HUES64 (cell line): ENCODE measurements at regions not wholly inside any gene's neighbourhood (a gene's known extent, or its start where the extent isn't known, plus 50 kb on each side); places are given as distances from the start of the nearest gene placed in this dataset.

Source experiments
- H3K27ac ChIP-seq: 2 replicates; pipeline ENCODE4 v1.7.0; 2013; ENCODE audit warnings: low read depth, low read length, inconsistent platforms
- H3K27me3 ChIP-seq: 2 replicates; pipeline ENCODE4 v1.6.1; 2013; ENCODE audit warnings: mild to moderate bottlenecking, low read length; ENCODE audit not compliant: insufficient read depth
- H3K36me3 ChIP-seq: 2 replicates; pipeline ENCODE4 v1.6.1; 2013; ENCODE audit warnings: mild to moderate bottlenecking, low read length; ENCODE audit not compliant: insufficient read depth
- H3K4me1 ChIP-seq: 2 replicates; pipeline ENCODE4 v1.6.1; 2013; ENCODE audit warnings: mild to moderate bottlenecking, low read length, moderate library complexity; ENCODE audit not compliant: insufficient read depth
- H3K4me3 ChIP-seq: 2 replicates; pipeline ENCODE4 v1.5.1; 2013; ENCODE audit warnings: mild to moderate bottlenecking, low read length, moderate library complexity
- H3K9ac ChIP-seq: 2 replicates; pipeline ENCODE4 v1.6.1; 2013; ENCODE audit warnings: mild to moderate bottlenecking, low read depth, low read length
- H3K9me3 ChIP-seq: 2 replicates; pipeline ENCODE4 v1.6.1; 2013; ENCODE audit warnings: low read depth, low read length; ENCODE audit not compliant: insufficient read depth
- WGBS: fragments of 150-250, 120-280 bp; methylation state at CpG from one replicate; pipeline ENCODE4 v1.1.7; 2013; ENCODE audit warnings: missing lambda C conversion rate; 5-methylcytosine and 5-hydroxymethylcytosine counted together

DNA sequence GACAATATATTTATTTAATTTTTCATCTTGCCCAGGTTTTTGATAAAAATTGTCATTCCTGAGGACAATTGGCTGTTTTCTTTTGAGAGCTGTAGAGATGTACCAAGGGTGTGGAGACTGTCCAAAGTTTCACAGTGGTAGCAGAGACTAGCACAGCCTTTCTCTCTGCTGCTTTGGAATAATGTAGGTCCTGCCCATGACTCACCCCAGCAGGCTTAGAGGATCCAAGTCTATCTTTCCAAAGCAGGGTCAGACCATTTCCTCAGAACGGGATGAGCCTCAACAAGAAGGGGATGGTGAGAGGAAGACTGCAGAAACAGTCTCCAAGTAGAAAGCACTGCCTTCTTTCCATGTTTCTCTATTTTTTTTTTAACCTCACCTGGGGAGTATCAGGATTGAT is 131.5 kb upstream of the RPL34 start:
- no peaks in the 10 kb centered on the region for H3K27me3 ChIP-seq
- 67% methylated on average over 1 of the region's 1 CpG for WGBS
- H3K9ac ChIP-seq: no peak overlapping the region
- no peaks in the 10 kb centered on the region for H3K36me3 ChIP-seq
- H3K27ac ChIP-seq: no peak overlapping the region
- no peaks in the 10 kb centered on the region for H3K4me1 ChIP-seq
- no peaks in the 10 kb centered on the region for H3K9me3 ChIP-seq
- no peak overlapping the region for H3K4me3 ChIP-seq

- Histone ChIP-seq H3K9me3 (no peaks in the 10 kb centered on the region), H3K9ac (no peak overlapping the region), H3K27me3 (no peaks in the 10 kb centered on the region), H3K36me3 (no peaks in the 10 kb centered on the region), H3K27ac (no peak overlapping the region), H3K4me3 (no peak overlapping the region), H3K4me1 (no peaks in the 10 kb centered on the region)
- WGBS: 38% methylated on average over 1 of the region's 1 CpG
These were observed 134.3 kb upstream of the RPL34 start for GRCh38 chr4:108486046-108486445.

DNA sequence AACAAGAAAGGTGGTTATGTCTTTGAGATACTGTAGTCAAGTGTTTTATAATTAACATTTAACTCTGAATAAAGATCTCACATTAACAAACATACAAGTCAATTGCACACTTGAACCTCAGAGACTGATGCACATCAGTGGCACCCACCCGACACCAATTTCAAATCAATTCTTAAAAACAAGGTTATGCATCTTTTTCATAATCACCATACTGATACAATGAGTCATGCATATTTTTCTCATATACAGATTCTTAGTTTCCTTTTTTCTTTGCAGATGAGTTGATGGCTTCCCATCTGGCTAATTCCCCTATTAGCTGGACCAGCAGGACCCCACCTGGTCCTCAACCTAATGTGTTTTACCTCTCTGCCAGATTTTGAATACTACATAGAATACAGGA is 136.2 kb upstream of the RPL34 start:
- Histone ChIP-seq H3K4me3 (no peak overlapping the region), H3K36me3 (no peaks in the 10 kb centered on the region), H3K27me3 (no peaks in the 10 kb centered on the region), H3K9ac (no peak overlapping the region), H3K9me3 (no peaks in the 10 kb centered on the region), H3K4me1 (no peaks in the 10 kb centered on the region), H3K27ac (no peak overlapping the region)
- WGBS: 87% methylated on average over 1 of the region's 1 CpG

GRCh38 chr4:108483650-108484049 is 136.7 kb upstream of the RPL34 start:
- H3K9ac ChIP-seq: no peak overlapping the region

GRCh38 chr4:108483079-108483478 is 137.3 kb upstream of the RPL34 start:
- no CpG with 5 or more reads among the region's 1 CpG for WGBS
- no peaks in the 10 kb centered on the region for H3K36me3 ChIP-seq
- no peak overlapping the region for H3K9ac ChIP-seq
- no peaks in the 10 kb centered on the region for H3K4me1 ChIP-seq
- H3K27ac ChIP-seq: no peak overlapping the region
- no peaks in the 10 kb centered on the region for H3K9me3 ChIP-seq
- no peak overlapping the region for H3K4me3 ChIP-seq
- no peaks in the 10 kb centered on the region for H3K27me3 ChIP-seq

More at GRCh38 chr4:108483650-108484049, 136.7 kb upstream of the RPL34 start:
- no peaks in the 10 kb centered on the region for H3K27me3 ChIP-seq
- no peaks in the 10 kb centered on the region for H3K4me1 ChIP-seq
- no peaks in the 10 kb centered on the region for H3K9me3 ChIP-seq
- no peak overlapping the region for H3K4me3 ChIP-seq
- WGBS: 97% methylated on average over 2 of the region's 3 CpGs
- H3K36me3 ChIP-seq: no peaks in the 10 kb centered on the region
- H3K27ac ChIP-seq: no peak overlapping the region

DNA sequence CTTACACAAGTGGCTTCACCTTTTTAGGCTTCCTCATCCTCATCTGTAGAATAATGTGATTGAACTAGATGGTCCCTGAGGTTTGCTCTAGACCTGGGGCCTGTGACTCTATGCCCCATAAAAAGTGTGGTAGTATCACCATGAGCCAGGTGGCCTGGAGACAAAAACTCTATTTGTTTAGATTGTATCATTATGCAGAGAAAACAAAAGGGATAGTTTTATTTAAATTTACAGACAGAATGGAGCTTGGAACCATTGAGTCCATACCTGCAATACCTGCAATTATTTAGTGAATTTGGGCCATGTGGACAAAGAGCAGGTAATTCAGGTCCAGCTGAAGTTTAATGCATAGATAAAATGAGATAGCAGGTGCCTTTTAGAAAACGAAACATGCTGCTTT is 139.5 kb upstream of the RPL34 start:
- H3K27me3 ChIP-seq: no peaks in the 10 kb centered on the region
- 95% methylated on average over 1 of the region's 1 CpG for WGBS
- H3K36me3 ChIP-seq: no peaks in the 10 kb centered on the region

DNA sequence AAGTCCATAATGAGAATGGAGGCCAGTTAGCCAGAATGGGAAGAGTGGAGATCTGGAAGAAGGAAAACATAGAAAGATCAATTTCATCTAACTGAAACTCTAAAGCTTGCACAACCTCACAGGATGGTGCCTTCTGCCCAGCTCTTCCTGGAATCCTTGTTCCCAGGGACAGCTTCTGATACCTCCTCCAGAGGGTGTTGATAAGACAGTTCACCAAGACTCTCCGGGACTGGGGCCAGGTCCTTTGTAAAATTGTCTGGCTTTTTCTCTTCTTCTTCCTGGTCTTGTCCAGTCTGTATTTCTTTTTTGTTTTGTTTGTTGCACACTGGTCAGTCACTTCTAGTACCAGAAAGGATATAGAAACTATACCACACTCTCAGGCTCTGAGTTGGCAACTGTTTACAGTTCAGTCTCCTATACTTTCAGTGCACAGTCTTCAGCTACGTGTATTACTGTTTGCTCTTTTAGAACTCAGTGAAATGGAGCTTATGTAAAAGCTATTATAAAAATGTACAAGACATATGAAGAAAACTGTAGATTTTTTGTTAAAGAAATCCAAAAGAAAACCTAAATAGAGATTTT is 142.8 kb upstream of the RPL34 start:
- no peak overlapping the region for H3K9ac ChIP-seq
- H3K4me1 ChIP-seq: no peaks in the 10 kb centered on the region
- H3K36me3 ChIP-seq: no peaks in the 10 kb centered on the region
- no peaks in the 10 kb centered on the region for H3K9me3 ChIP-seq
- no peak overlapping the region for H3K4me3 ChIP-seq
- H3K27ac ChIP-seq: no peak overlapping the region
- 93% methylated on average over 2 of the region's 2 CpGs for WGBS
- no peaks in the 10 kb centered on the region for H3K27me3 ChIP-seq

More for the DNA sequence above, 139.5 kb upstream of the RPL34 start:
- H3K9me3 ChIP-seq: no peaks in the 10 kb centered on the region
- no peak overlapping the region for H3K9ac ChIP-seq
- H3K4me3 ChIP-seq: no peak overlapping the region
- no peak overlapping the region for H3K27ac ChIP-seq
- no peaks in the 10 kb centered on the region for H3K4me1 ChIP-seq

DNA sequence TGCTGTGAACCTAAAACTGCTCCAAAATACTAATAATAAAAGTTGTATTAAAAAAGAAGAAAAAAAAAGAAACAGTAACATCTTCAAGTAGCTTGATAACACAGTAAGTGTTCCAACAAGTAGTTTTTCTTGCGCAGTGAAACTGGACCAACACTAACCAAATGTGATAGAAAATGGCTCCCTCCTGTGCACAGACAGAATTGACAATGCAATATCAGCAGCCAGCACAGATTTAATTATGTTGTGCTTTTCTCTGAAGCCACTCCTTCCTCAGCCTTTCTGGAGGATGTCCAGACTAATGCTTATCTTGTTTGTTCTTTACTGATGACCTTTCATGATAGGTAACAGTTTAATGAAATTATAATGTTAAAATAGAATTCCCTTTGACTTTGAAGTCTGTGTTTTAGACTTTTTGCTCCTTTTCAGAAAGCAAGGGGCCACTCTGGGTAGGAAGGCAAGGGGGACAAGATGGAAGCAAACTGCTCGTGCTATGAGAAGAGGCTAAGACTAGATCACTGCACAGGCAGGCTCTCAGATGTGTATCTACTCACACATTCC is 147.1 kb upstream of the RPL34 start:
- no peak overlapping the region for H3K9ac ChIP-seq
- no peaks in the 10 kb centered on the region for H3K27me3 ChIP-seq
- H3K27ac ChIP-seq: no peak overlapping the region
- no peaks in the 10 kb centered on the region for H3K9me3 ChIP-seq
- WGBS: 87% methylated on average over 2 of the region's 2 CpGs
- H3K36me3 ChIP-seq: no peaks in the 10 kb centered on the region
- H3K4me3 ChIP-seq: no peak overlapping the region
- H3K4me1 ChIP-seq: no peaks in the 10 kb centered on the region

GRCh38 chr4:108466936-108467902 is 153.2 kb upstream of the RPL34 start:
- Histone ChIP-seq H3K9ac (no peak overlapping the region), H3K4me3 (no peak overlapping the region), H3K4me1 (no peaks in the 10 kb centered on the region), H3K27ac (no peak overlapping the region), H3K9me3 (no peaks in the 10 kb centered on the region), H3K36me3 (no peaks in the 10 kb centered on the region), H3K27me3 (no peaks in the 10 kb centered on the region)
- WGBS: 95% methylated on average over 6 of the region's 7 CpGs

GRCh38 chr4:108465886-108466500 is 154.4 kb upstream of the RPL34 start:
- Histone ChIP-seq H3K4me1 (no peaks in the 10 kb centered on the region), H3K9me3 (no peaks in the 10 kb centered on the region), H3K27me3 (no peaks in the 10 kb centered on the region), H3K9ac (no peak overlapping the region), H3K36me3 (no peaks in the 10 kb centered on the region), H3K27ac (no peak overlapping the region), H3K4me3 (no peak overlapping the region)
- 95% methylated on average over 9 of the region's 9 CpGs for WGBS

DNA sequence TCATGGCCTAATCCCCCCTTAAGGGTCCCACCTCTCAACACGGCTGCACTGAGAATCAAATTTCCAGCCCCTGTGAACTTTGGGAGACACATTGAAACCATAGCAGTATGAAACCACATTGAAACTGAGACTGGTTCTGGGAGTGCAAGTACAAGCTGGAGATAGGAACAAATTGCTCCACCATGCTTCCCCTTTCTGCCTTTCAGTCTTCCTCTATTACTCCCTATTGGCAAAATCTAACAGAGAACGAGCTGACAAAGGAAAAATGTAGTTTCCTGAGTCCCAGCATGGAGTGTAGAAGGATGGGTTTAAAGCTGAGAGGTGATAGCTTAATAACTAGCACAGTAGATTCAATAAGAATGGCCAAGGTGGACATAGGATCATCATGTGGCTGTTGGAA is 161.7 kb upstream of the RPL34 start:
- H3K36me3 ChIP-seq: no peaks in the 10 kb centered on the region
- H3K9me3 ChIP-seq: no peaks in the 10 kb centered on the region
- H3K9ac ChIP-seq: no peak overlapping the region
- H3K4me1 ChIP-seq: no peaks in the 10 kb centered on the region
- no peak overlapping the region for H3K27ac ChIP-seq
- 97% methylated on average over 2 of the region's 2 CpGs for WGBS
- no peak overlapping the region for H3K4me3 ChIP-seq
- H3K27me3 ChIP-seq: no peaks in the 10 kb centered on the region
